Upper lobe of left lung (tissue), 4 donors: ENCODE measurements at regions not wholly inside any gene's neighbourhood (a gene's known extent, or its start where the extent isn't known, plus 50 kb on each side); places are given as distances from the start of the nearest gene placed in this dataset.

Experiments
- CTCF ChIP-seq, 6 experiments: fragments of 450-650 bp in 4 of 6; fragments of 200-600 bp in 2 of 6; sonication (generic) in 2 of 6; IDR thresholded peaks; one replicate each; pipeline ENCODE4 v1.5.1; 2016 to 2019; ENCODE audit warnings: antibody characterized with exemption in 6 of 6
- EP300 ChIP-seq, 4 donors: sonication (generic); formaldehyde crosslinking; IDR thresholded peaks; one replicate each; pipeline ENCODE4 v1.5.1; 2017; ENCODE audit warnings: antibody characterized with exemption in 4 of 4, control low read depth in 2 of 4
- POLR2A ChIP-seq, 4 donors: fragments of 450-650 bp; IDR thresholded peaks; one replicate each; pipeline ENCODE4 v1.5.1; 2016 to 2017; ENCODE audit warnings: antibody characterized with exemption in 4 of 4, mild to moderate bottlenecking in 2 of 4
- POLR2AphosphoS5 ChIP-seq, 2 donors: sonication (generic); formaldehyde crosslinking; IDR thresholded peaks; one replicate each; pipeline ENCODE4 v1.5.1; 2017; ENCODE audit warnings: antibody characterized with exemption in 2 of 2

- TF ChIP-seq CTCF (IDR thresholded peaks at IDR 0.05) (no peak), POLR2A (IDR thresholded peaks at IDR 0.05) (no peak), POLR2AphosphoS5 (IDR thresholded peaks at IDR 0.05) (no peak), EP300 (IDR thresholded peaks at IDR 0.05) (no peak)
These were observed 85.7 kb upstream of the GPC6 start for GRCh38 chr13:93140912-93141311.
